ENCODE measurements at regions not wholly inside any gene's neighbourhood (a gene's known extent, or its start where the extent isn't known, plus 50 kb on each side); places are given as distances from the start of the nearest gene placed in this dataset.
"Not testable (repeated sequence)": the region's sequence is repeated elsewhere in the genome, so short reads cannot be mapped to it uniquely, and the experiment has no call there.

- not testable (repeated sequence) for DNase-seq (ENCODE audit: low read depth)
These were observed 313.4 kb downstream of the ANKRD30B start for GRCh38 chr18:15061289-15061896.

DNA sequence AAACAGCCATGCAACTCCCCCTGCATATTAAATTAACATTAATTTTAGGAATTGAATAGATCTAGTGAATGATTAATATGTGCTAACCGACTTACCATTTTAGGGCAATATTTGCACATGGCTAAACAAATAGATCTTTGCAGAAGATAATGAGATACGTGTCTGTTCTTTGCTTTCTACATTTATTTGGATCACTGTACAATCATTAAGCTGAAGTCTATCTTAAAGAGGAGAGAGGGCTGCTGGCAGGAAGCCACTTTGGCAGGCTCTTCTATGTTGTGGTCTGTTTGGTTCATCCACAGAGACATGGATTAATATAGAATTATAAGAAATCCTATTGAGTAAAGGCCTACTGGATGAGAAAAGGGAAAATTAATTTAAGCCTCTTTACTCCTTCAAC, 318.5 kb downstream of the ANKRD30B start:
- DNase-seq (ENCODE audit: low read depth), result not testable (repeated sequence)

DNA sequence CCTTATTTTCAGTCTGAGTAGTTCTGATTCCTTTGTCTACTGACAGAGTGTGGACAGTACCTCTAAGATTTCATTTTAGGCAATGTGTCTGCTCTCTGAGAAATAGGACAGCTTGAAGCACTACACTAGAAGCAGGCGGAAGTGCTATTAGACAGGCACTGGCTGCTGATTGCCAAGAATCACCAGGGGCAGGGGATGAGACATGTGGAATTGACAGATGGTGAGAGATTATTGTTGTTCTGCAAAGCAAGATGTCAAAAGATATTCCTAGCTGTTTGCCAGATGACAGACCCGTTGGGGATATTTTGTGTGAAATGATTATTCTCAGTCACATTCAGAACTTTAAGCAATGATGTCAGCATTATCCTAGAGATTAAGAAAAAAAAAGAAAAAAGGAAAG, 323.3 kb downstream of the ANKRD30B start:
- not testable (repeated sequence) for DNase-seq (ENCODE audit: low read depth)

All from stromal cell of bone marrow (primary cell).